GM18951 (cell line): ENCODE measurements at regions not wholly inside any gene's neighbourhood (a gene's known extent, or its start where the extent isn't known, plus 50 kb on each side); places are given as distances from the start of the nearest gene placed in this dataset.

Experiments
- POLR2A ChIP-seq: IDR thresholded peaks from 4 replicates; pipeline ENCODE4 v1.6.1; 2011; ENCODE audit warnings: mild to moderate bottlenecking; ENCODE audit not compliant: insufficient read length, insufficient read depth; ENCODE audit errors: extremely low read depth
- in situ Hi-C: fragments of 300-500 bp; cut with MboI; formaldehyde crosslinking; loops from one replicate; pipeline ENCODE4 v1.12.0; 2022; ENCODE audit warnings: low sequenced_read_pairs, mixed read lengths, inconsistent platforms; ENCODE audit not compliant: unreplicated experiment

GRCh38 chr15:35215093-35215492 is 130.0 kb upstream of the NANOGP8 start:
- TF ChIP-seq POLR2A, result no peak
- in situ Hi-C loops, result no loop called here

- in situ Hi-C loops, result no loop called here
- no peak for TF ChIP-seq POLR2A
Observed at GRCh38 chr15:35211240-35211902, 126.3 kb upstream of the NANOGP8 start.

- no peak for TF ChIP-seq POLR2A
- in situ Hi-C loops, result no loop called here
Observed at GRCh38 chr15:35210370-35210769, 125.3 kb upstream of the NANOGP8 start.

GRCh38 chr15:35209838-35210237 is 124.7 kb upstream of the NANOGP8 start:
- no peak for TF ChIP-seq POLR2A
- in situ Hi-C loops, result no loop called here

GRCh38 chr15:35208353-35208752 is 123.3 kb upstream of the NANOGP8 start:
- in situ Hi-C loops, result no loop called here
- no peak for TF ChIP-seq POLR2A

- in situ Hi-C loops, result no loop called here
Observed at GRCh38 chr15:35206060-35206675, 121.1 kb upstream of the NANOGP8 start.

GRCh38 chr15:35198197-35198596 is 113.1 kb upstream of the NANOGP8 start:
- TF ChIP-seq POLR2A, result no peak

More at GRCh38 chr15:35206060-35206675, 121.1 kb upstream of the NANOGP8 start:
- TF ChIP-seq POLR2A, result no peak

GRCh38 chr15:35197754-35198153 is 112.7 kb upstream of the NANOGP8 start:
- no peak for TF ChIP-seq POLR2A
- in situ Hi-C loops, result no loop called here

More at GRCh38 chr15:35198197-35198596, 113.1 kb upstream of the NANOGP8 start:
- in situ Hi-C loops, result no loop called here

- TF ChIP-seq POLR2A, result no peak
- in situ Hi-C loops, result no loop called here
Observed at GRCh38 chr15:35197306-35197705, 112.2 kb upstream of the NANOGP8 start.

GRCh38 chr15:35196273-35196672 is 111.2 kb upstream of the NANOGP8 start:
- TF ChIP-seq POLR2A, result no peak
- in situ Hi-C loops, result no loop called here

- no peak for TF ChIP-seq POLR2A
- in situ Hi-C loops, result no loop called here
Observed at GRCh38 chr15:35195649-35196048, 110.6 kb upstream of the NANOGP8 start.

- in situ Hi-C loops, result no loop called here
- TF ChIP-seq POLR2A, result no peak
Observed at GRCh38 chr15:35195031-35195430, 109.9 kb upstream of the NANOGP8 start.

- in situ Hi-C loops, result no loop called here
- TF ChIP-seq POLR2A, result no peak
Observed at GRCh38 chr15:35194296-35194695, 109.2 kb upstream of the NANOGP8 start.

GRCh38 chr15:35191783-35192182 is 106.7 kb upstream of the NANOGP8 start:
- in situ Hi-C loops, result no loop called here
- no peak for TF ChIP-seq POLR2A
